ENCODE measurements at regions not wholly inside any gene's neighbourhood (a gene's known extent, or its start where the extent isn't known, plus 50 kb on each side); places are given as distances from the start of the nearest gene placed in this dataset.

DNA sequence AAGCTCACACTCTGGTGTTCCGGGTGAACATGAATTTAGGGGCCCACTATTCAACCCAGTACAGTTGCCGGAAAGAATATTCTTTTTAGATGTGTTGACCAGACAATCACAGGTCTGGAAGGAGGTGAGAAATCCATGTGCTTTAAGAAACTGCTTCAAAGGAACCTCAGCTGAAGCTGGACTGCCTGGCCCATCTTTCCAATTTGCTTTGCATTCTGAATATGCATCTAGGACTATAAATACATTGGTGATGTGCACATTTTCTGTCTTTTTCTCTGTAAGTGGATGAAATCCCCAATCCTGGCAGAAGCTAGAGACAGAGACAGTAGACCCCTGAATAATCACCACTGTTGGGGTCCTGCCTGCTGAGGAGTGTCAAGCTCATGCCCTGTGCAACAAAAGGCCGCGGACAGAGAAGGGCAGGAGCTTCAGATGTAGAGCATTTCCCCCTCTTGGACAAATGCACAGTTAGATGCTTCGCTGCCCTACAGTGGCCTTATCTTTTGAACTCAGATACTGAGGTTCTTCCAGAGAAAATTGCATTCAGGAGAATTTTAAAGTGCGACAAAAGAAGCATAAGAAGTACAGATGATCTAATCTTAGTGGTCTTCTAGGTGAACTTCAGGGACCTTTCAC is 368.3 kb downstream of the SFMBT2 start:
- peaks cover 22% of the 10 kb centered on the region for H3K4me1 Mint-ChIP-seq
- H3K9me3 Mint-ChIP-seq = no peaks in the 10 kb centered on the region
- H3K27ac Mint-ChIP-seq = peak overlapping the region; percentile 91
- no peaks in the 10 kb centered on the region for H4K20me1 ChIP-seq (ENCODE audit: low read depth)
- no peaks in the 10 kb centered on the region for H3K4me1 ChIP-seq
- H3K27me3 ChIP-seq = no peaks in the 10 kb centered on the region
- peaks cover 2% of the 10 kb centered on the region for H3K27me3 Mint-ChIP-seq (ENCODE audit: insufficient read depth, low read depth)
- H3K4me3 Mint-ChIP-seq = no peak overlapping the region
- no peak overlapping the region for H2AFZ ChIP-seq (replicated peaks)
- H3K4me3 ChIP-seq = no peak overlapping the region
- TF ChIP-seq, protein P1, sequence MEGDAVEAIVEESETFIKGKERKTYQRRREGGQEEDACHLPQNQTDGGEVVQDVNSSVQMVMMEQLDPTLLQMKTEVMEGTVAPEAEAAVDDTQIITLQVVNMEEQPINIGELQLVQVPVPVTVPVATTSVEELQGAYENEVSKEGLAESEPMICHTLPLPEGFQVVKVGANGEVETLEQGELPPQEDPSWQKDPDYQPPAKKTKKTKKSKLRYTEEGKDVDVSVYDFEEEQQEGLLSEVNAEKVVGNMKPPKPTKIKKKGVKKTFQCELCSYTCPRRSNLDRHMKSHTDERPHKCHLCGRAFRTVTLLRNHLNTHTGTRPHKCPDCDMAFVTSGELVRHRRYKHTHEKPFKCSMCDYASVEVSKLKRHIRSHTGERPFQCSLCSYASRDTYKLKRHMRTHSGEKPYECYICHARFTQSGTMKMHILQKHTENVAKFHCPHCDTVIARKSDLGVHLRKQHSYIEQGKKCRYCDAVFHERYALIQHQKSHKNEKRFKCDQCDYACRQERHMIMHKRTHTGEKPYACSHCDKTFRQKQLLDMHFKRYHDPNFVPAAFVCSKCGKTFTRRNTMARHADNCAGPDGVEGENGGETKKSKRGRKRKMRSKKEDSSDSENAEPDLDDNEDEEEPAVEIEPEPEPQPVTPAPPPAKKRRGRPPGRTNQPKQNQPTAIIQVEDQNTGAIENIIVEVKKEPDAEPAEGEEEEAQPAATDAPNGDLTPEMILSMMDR (IDR thresholded peaks at IDR 0.05) = no peak
- no peak for TF ChIP-seq EZH2phosphoT487 (IDR thresholded peaks at IDR 0.05)
- no peak for TF ChIP-seq EZH2 (IDR thresholded peaks at IDR 0.05)
- no peaks in the 10 kb centered on the region for H3F3A ChIP-seq (ENCODE audit: low read depth)
- H3K4me2 ChIP-seq = no peak overlapping the region
- no peaks in the 10 kb centered on the region for H3K79me2 ChIP-seq (ENCODE audit: low read depth)
- H3K36me3 Mint-ChIP-seq = no peaks in the 10 kb centered on the region
- no peak for DNase-seq (ENCODE audit: low spot score)
- H3K27ac ChIP-seq = no peak overlapping the region
- H3K36me3 ChIP-seq = no peaks in the 10 kb centered on the region
- no peak overlapping the region for H3K9ac ChIP-seq
- no peaks in the 10 kb centered on the region for H3K9me3 ChIP-seq (ENCODE audit: low read depth)

DNA sequence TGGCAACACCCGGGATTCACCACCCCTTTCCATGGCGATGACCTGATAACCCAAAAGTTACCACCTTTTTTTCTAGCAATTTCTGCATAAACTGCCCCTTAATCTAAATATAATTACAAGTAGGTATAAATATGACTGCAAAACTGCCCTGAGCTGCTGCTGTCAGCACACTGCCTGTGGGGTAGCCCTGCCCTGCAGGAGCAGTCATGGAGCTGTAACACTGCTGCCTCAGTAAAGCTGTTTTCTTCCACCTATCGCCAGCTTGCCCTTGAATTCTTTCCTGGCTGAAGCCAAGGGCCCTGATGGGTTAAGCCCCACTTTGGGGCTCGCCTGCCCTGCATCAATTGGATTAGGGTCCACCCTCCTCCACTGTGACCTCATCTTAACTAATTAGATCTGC is 368.8 kb downstream of the SFMBT2 start:
- Histone ChIP-seq H3F3A (ENCODE audit: low read depth) (no peaks in the 10 kb centered on the region), H2AFZ (replicated peaks) (no peak overlapping the region), H4K20me1 (ENCODE audit: low read depth) (no peaks in the 10 kb centered on the region), H3K27me3 (no peaks in the 10 kb centered on the region), H3K36me3 (no peaks in the 10 kb centered on the region), H3K9me3 (ENCODE audit: low read depth) (no peaks in the 10 kb centered on the region), H3K79me2 (ENCODE audit: low read depth) (no peaks in the 10 kb centered on the region), H3K9ac (no peak overlapping the region), H3K4me1 (no peaks in the 10 kb centered on the region), H3K4me2 (no peak overlapping the region), H3K27ac (no peak overlapping the region), H3K4me3 (no peak overlapping the region)
- Mint-ChIP-seq H3K4me3 (no peak overlapping the region), H3K27ac (peak overlapping the region; percentile 91), H3K4me1 (peaks cover 22% of the 10 kb centered on the region), H3K36me3 (no peaks in the 10 kb centered on the region), H3K9me3 (no peaks in the 10 kb centered on the region), H3K27me3 (ENCODE audit: insufficient read depth, low read depth) (peaks cover 2% of the 10 kb centered on the region)
- peak; percentile 3 for DNase-seq (ENCODE audit: low spot score)
- TF ChIP-seq EZH2phosphoT487 (IDR thresholded peaks at IDR 0.05) = no peak
- no peak for TF ChIP-seq EZH2 (IDR thresholded peaks at IDR 0.05)
- TF ChIP-seq, protein P1 (IDR thresholded peaks at IDR 0.05) = no peak

DNA sequence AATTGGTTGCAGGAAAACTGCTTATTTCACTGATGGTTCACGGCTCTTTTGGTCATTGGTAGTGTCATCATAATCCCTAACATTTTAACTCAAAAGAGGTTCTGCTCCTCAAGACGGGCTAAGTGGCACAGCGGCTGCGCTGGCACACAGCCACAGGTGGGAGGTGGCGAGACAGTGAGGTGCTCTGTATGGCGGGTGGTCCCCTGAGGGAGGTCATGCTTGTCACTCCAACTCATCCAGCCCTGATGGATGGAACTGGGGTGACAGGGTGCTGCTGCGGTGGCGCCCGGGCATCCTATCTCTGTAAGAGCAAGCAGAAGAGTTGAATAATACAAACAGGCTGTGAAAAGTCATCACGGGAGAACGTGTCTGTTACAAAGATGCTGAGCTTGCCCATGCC is 370.2 kb downstream of the SFMBT2 start:
- H3K27ac ChIP-seq = no peak overlapping the region
- DNase-seq (ENCODE audit: low spot score) = no peak
- H3K27me3 ChIP-seq = no peaks in the 10 kb centered on the region
- H3F3A ChIP-seq (ENCODE audit: low read depth) = no peaks in the 10 kb centered on the region
- no peak overlapping the region for H3K4me3 ChIP-seq
- H3K9ac ChIP-seq = no peak overlapping the region
- H3K79me2 ChIP-seq (ENCODE audit: low read depth) = no peaks in the 10 kb centered on the region
- H3K36me3 ChIP-seq = no peaks in the 10 kb centered on the region
- H3K4me2 ChIP-seq = no peak overlapping the region
- peaks cover 22% of the 10 kb centered on the region for H3K4me1 Mint-ChIP-seq
- H3K27me3 Mint-ChIP-seq (ENCODE audit: insufficient read depth, low read depth) = peaks cover 2% of the 10 kb centered on the region
- no peak overlapping the region for H2AFZ ChIP-seq (replicated peaks)
- H3K36me3 Mint-ChIP-seq = no peaks in the 10 kb centered on the region
- H4K20me1 ChIP-seq (ENCODE audit: low read depth) = no peaks in the 10 kb centered on the region
- no peaks in the 10 kb centered on the region for H3K4me1 ChIP-seq
- H3K9me3 Mint-ChIP-seq = no peaks in the 10 kb centered on the region
- TF ChIP-seq EZH2 (IDR thresholded peaks at IDR 0.05) (no peak), EZH2phosphoT487 (IDR thresholded peaks at IDR 0.05) (no peak)
- TF ChIP-seq, protein P1 (IDR thresholded peaks at IDR 0.05) = no peak
- no peaks in the 10 kb centered on the region for H3K9me3 ChIP-seq (ENCODE audit: low read depth)
- no peak overlapping the region for H3K27ac Mint-ChIP-seq
- H3K4me3 Mint-ChIP-seq = no peak overlapping the region

All from neural progenitor cell (in vitro differentiated cells).